ENCODE measurements at regions not wholly inside any gene's neighbourhood (a gene's known extent, or its start where the extent isn't known, plus 50 kb on each side); places are given as distances from the start of the nearest gene placed in this dataset.
"Not testable (repeated sequence)": the region's sequence is repeated elsewhere in the genome, so short reads cannot be mapped to it uniquely, and the experiment has no call there.

GRCh38 chr1:98575955-98576354 lies 85.6 kb upstream of the SNX7 start:
- no peak for DNase-seq (ENCODE audit: low spot score)

GRCh38 chr1:98565951-98566350 lies 95.6 kb upstream of the SNX7 start:
- no peak for DNase-seq (ENCODE audit: low spot score)

- DNase-seq (ENCODE audit: low spot score) = no peak
These were observed 102.2 kb upstream of the SNX7 start for GRCh38 chr1:98559291-98559690.

- no peak for DNase-seq (ENCODE audit: low spot score)
These were observed 103.6 kb upstream of the SNX7 start for GRCh38 chr1:98557895-98558294.

GRCh38 chr1:98556521-98557158 lies 104.9 kb upstream of the SNX7 start:
- DNase-seq (ENCODE audit: low spot score) = peak; percentile 12

- DNase-seq (ENCODE audit: low spot score) = no peak
These were observed 105.7 kb upstream of the SNX7 start for GRCh38 chr1:98555814-98556213.

- not testable (repeated sequence) for DNase-seq (ENCODE audit: low spot score)
These were observed 108.9 kb upstream of the SNX7 start for GRCh38 chr1:98552576-98553074.

- no peak for DNase-seq (ENCODE audit: low spot score)
These were observed 111.4 kb upstream of the SNX7 start for GRCh38 chr1:98550076-98550475.

GRCh38 chr1:98546319-98546718 lies 115.2 kb upstream of the SNX7 start:
- DNase-seq (ENCODE audit: low spot score) = no peak

GRCh38 chr1:98538106-98538505 lies 123.4 kb upstream of the SNX7 start:
- DNase-seq (ENCODE audit: low spot score) = no peak

- DNase-seq (ENCODE audit: low spot score) = no peak
These were observed 138.3 kb upstream of the SNX7 start for GRCh38 chr1:98523256-98523655.

- DNase-seq (ENCODE audit: low spot score) = no peak
These were observed 145.2 kb upstream of the SNX7 start for GRCh38 chr1:98516306-98516705.

GRCh38 chr1:98515744-98516143 lies 145.8 kb upstream of the SNX7 start:
- DNase-seq (ENCODE audit: low spot score) = no peak

- not testable (repeated sequence) for DNase-seq (ENCODE audit: low spot score)
These were observed 149.3 kb upstream of the SNX7 start for GRCh38 chr1:98512216-98512615.

- DNase-seq (ENCODE audit: low spot score) = no peak
These were observed 157.8 kb upstream of the SNX7 start for GRCh38 chr1:98503771-98504170.

- no peak for DNase-seq (ENCODE audit: low spot score)
These were observed 158.6 kb upstream of the SNX7 start for GRCh38 chr1:98502937-98503336.

GRCh38 chr1:98500324-98500723 lies 161.2 kb upstream of the SNX7 start:
- DNase-seq (ENCODE audit: low spot score) = no peak

- DNase-seq (ENCODE audit: low spot score) = no peak
These were observed 162.9 kb upstream of the SNX7 start for GRCh38 chr1:98498651-98499050.

- DNase-seq (ENCODE audit: low spot score) = no peak
These were observed 164.0 kb upstream of the SNX7 start for GRCh38 chr1:98497497-98497896.

GRCh38 chr1:98496256-98496995 lies 165.1 kb upstream of the SNX7 start:
- DNase-seq (ENCODE audit: low spot score) = no peak

GRCh38 chr1:98493469-98493868 lies 168.1 kb upstream of the SNX7 start:
- no peak for DNase-seq (ENCODE audit: low spot score)

- no peak for DNase-seq (ENCODE audit: low spot score)
These were observed 171.4 kb upstream of the SNX7 start for GRCh38 chr1:98490099-98490498.

- DNase-seq (ENCODE audit: low spot score) = no peak
These were observed 173.9 kb upstream of the SNX7 start for GRCh38 chr1:98487620-98488019.

- DNase-seq (ENCODE audit: low spot score) = no peak
These were observed 178.9 kb upstream of the SNX7 start for GRCh38 chr1:98482611-98483010.

Data from AG08395 (cell line).